Upper lobe of right lung (tissue), 1 donor: ENCODE measurements at regions not wholly inside any gene's neighbourhood (a gene's known extent, or its start where the extent isn't known, plus 50 kb on each side); places are given as distances from the start of the nearest gene placed in this dataset.
"Not testable (repeated sequence)": the region's sequence is repeated elsewhere in the genome, so short reads cannot be mapped to it uniquely, and the experiment has no call there.

Experiments
- ATAC-seq: fragments of 200-7000 bp; cut with Tn5 transposase; one replicate; pipeline ENCODE4 v1.9.1; 2020; ENCODE audit warnings: mild to moderate bottlenecking, moderate library complexity
- DNase-seq: peaks from one replicate; pipeline ENCODE4 v3.0.0-alpha.2; 2020
- H3K27ac ChIP-seq: fragments of 200-600 bp; one replicate; pipeline ENCODE4 v1.8.0; 2022
- H3K27me3 ChIP-seq: fragments of 200-600 bp; one replicate; pipeline ENCODE4 v1.8.0; 2022; ENCODE audit warnings: mild to moderate bottlenecking
- H3K36me3 ChIP-seq: fragments of 200-600 bp; one replicate; pipeline ENCODE4 v1.8.0; 2022
- H3K4me1 ChIP-seq: fragments of 200-600 bp; one replicate; pipeline ENCODE4 v1.8.0; 2022
- H3K4me3 ChIP-seq: fragments of 200-600 bp; one replicate; pipeline ENCODE4 v1.8.0; 2022; ENCODE audit warnings: mild to moderate bottlenecking
- H3K9me3 ChIP-seq: fragments of 200-600 bp; one replicate; pipeline ENCODE4 v1.8.0; 2022
- intact Hi-C: fragments of 100-400 bp; cut with DNase I; formaldehyde crosslinking; loops from one replicate; pipeline ENCODE4 v1.11.0; 2022
- donor health status: DM: no; HTN: yes; CAD: no; lungs with severe emphysema.

GRCh38 chr6:68897-69561, 223.3 kb upstream of the DUSP22 start:
- H3K36me3 ChIP-seq, H3K9me3 ChIP-seq, intact Hi-C loops, H3K4me3 ChIP-seq, H3K4me1 ChIP-seq, H3K27me3 ChIP-seq, DNase-seq, H3K27ac ChIP-seq: not testable (repeated sequence)
- peak; percentile 75 for ATAC-seq
